ENCODE measurements at regions not wholly inside any gene's neighbourhood (a gene's known extent, or its start where the extent isn't known, plus 50 kb on each side); places are given as distances from the start of the nearest gene placed in this dataset.
A peak's percentile ranks its signal among the peaks of the same experiment; 100 is the strongest.
"Not testable (repeated sequence)": the region's sequence is repeated elsewhere in the genome, so short reads cannot be mapped to it uniquely, and the experiment has no call there.

GRCh38 chr1:144140243-144140642, 168.5 kb upstream of the FAM72C start:
- not testable (repeated sequence) for DNase-seq (ENCODE audit: low read depth, low spot score)

GRCh38 chr1:144105006-144105405, 133.2 kb upstream of the FAM72C start:
- DNase-seq (ENCODE audit: low read depth, low spot score), result not testable (repeated sequence)

- peak; percentile 39 for DNase-seq (ENCODE audit: low read depth, low spot score)
Measured at GRCh38 chr1:144104000-144104677, 132.4 kb upstream of the FAM72C start.

- DNase-seq (ENCODE audit: low read depth, low spot score), result peak; percentile 30
Measured at GRCh38 chr1:144103156-144103880, 131.5 kb upstream of the FAM72C start.

- not testable (repeated sequence) for DNase-seq (ENCODE audit: low read depth, low spot score)
Measured at GRCh38 chr1:144102046-144102745, 130.4 kb upstream of the FAM72C start.

GRCh38 chr1:144101397-144102045, 129.7 kb upstream of the FAM72C start:
- no peak for DNase-seq (ENCODE audit: low read depth, low spot score)

GRCh38 chr1:144077167-144077841, 105.5 kb upstream of the FAM72C start:
- DNase-seq (ENCODE audit: low read depth, low spot score), result peak; percentile 81

GRCh38 chr1:144076646-144077045, 104.9 kb upstream of the FAM72C start:
- DNase-seq (ENCODE audit: low read depth, low spot score), result not testable (repeated sequence)

- not testable (repeated sequence) for DNase-seq (ENCODE audit: low read depth, low spot score)
Measured at GRCh38 chr1:144070394-144071053, 98.7 kb upstream of the FAM72C start.

GRCh38 chr1:144067042-144067441, 95.3 kb upstream of the FAM72C start:
- DNase-seq (ENCODE audit: low read depth, low spot score), result not testable (repeated sequence)

- not testable (repeated sequence) for DNase-seq (ENCODE audit: low read depth, low spot score)
Measured at GRCh38 chr1:144066071-144066813, 94.5 kb upstream of the FAM72C start.

GRCh38 chr1:144065299-144066060, 93.7 kb upstream of the FAM72C start:
- not testable (repeated sequence) for DNase-seq (ENCODE audit: low read depth, low spot score)

- DNase-seq (ENCODE audit: low read depth, low spot score), result not testable (repeated sequence)
Measured at GRCh38 chr1:144049365-144049764, 77.6 kb upstream of the FAM72C start.

GRCh38 chr1:144046645-144047044, 74.9 kb upstream of the FAM72C start:
- not testable (repeated sequence) for DNase-seq (ENCODE audit: low read depth, low spot score)

- not testable (repeated sequence) for DNase-seq (ENCODE audit: low read depth, low spot score)
Measured at GRCh38 chr1:144045751-144046546, 74.2 kb upstream of the FAM72C start.

- DNase-seq (ENCODE audit: low read depth, low spot score), result not testable (repeated sequence)
Measured at GRCh38 chr1:144042251-144042650, 70.5 kb upstream of the FAM72C start.

- not testable (repeated sequence) for DNase-seq (ENCODE audit: low read depth, low spot score)
Measured at GRCh38 chr1:144040293-144040692, 68.5 kb upstream of the FAM72C start.

- not testable (repeated sequence) for DNase-seq (ENCODE audit: low read depth, low spot score)
Measured at GRCh38 chr1:144034045-144034444, 62.3 kb upstream of the FAM72C start.
